Medulla oblongata (tissue), 1 donor: ENCODE measurements at regions not wholly inside any gene's neighbourhood (a gene's known extent, or its start where the extent isn't known, plus 50 kb on each side); places are given as distances from the start of the nearest gene placed in this dataset.
"Not testable (repeated sequence)": the region's sequence is repeated elsewhere in the genome, so short reads cannot be mapped to it uniquely, and the experiment has no call there.

Experiments
- DNase-seq: peaks from one replicate; pipeline ENCODE4 v3.0.0-alpha.2; 2015; ENCODE audit errors: extremely low spot score

GRCh38 chr2:238722181-238722580 is 125.7 kb upstream of the TWIST2 start:
- DNase-seq: no peak

GRCh38 chr2:238722883-238723282 is 125.0 kb upstream of the TWIST2 start:
- no peak for DNase-seq

- not testable (repeated sequence) for DNase-seq
These were observed 124.1 kb upstream of the TWIST2 start for GRCh38 chr2:238723740-238724320.

- DNase-seq: no peak
These were observed 123.2 kb upstream of the TWIST2 start for GRCh38 chr2:238724728-238725127.

- no peak for DNase-seq
These were observed 122.6 kb upstream of the TWIST2 start for GRCh38 chr2:238725298-238725697.

GRCh38 chr2:238726670-238727584 is 121.0 kb upstream of the TWIST2 start:
- no peak for DNase-seq

GRCh38 chr2:238727585-238728329 is 120.1 kb upstream of the TWIST2 start:
- no peak for DNase-seq

GRCh38 chr2:238728330-238729260 is 119.3 kb upstream of the TWIST2 start:
- DNase-seq: no peak

GRCh38 chr2:238729261-238729935 is 118.5 kb upstream of the TWIST2 start:
- DNase-seq: no peak

GRCh38 chr2:238730001-238730669 is 117.8 kb upstream of the TWIST2 start:
- DNase-seq: no peak

- no peak for DNase-seq
These were observed 117.0 kb upstream of the TWIST2 start for GRCh38 chr2:238730881-238731280.

- DNase-seq: no peak
These were observed 115.9 kb upstream of the TWIST2 start for GRCh38 chr2:238731961-238732360.

GRCh38 chr2:238738917-238739316 is 109.0 kb upstream of the TWIST2 start:
- no peak for DNase-seq

GRCh38 chr2:238739668-238740067 is 108.2 kb upstream of the TWIST2 start:
- no peak for DNase-seq

- DNase-seq: no peak
These were observed 106.6 kb upstream of the TWIST2 start for GRCh38 chr2:238741277-238741676.

GRCh38 chr2:238742066-238742465 is 105.8 kb upstream of the TWIST2 start:
- DNase-seq: no peak

GRCh38 chr2:238742664-238743063 is 105.2 kb upstream of the TWIST2 start:
- no peak for DNase-seq

- no peak for DNase-seq
These were observed 104.4 kb upstream of the TWIST2 start for GRCh38 chr2:238743243-238744065.

- no peak for DNase-seq
These were observed 102.9 kb upstream of the TWIST2 start for GRCh38 chr2:238744951-238745350.
